ENCODE measurements at regions not wholly inside any gene's neighbourhood (a gene's known extent, or its start where the extent isn't known, plus 50 kb on each side); places are given as distances from the start of the nearest gene placed in this dataset.
A peak's percentile ranks its signal among the peaks of the same experiment; 100 is the strongest.

GRCh38 chr2:8412586-8412985 lies 269.3 kb upstream of the ID2 start:
- no peak for TF ChIP-seq CTCF (IDR thresholded peaks at IDR 0.05; ENCODE audit: insufficient read depth, low read length, poor library complexity, severe bottlenecking)
- no peak overlapping the region for H3K4me3 ChIP-seq (replicated peaks; ENCODE audit: low read depth, low read length)
- H3K36me3 ChIP-seq (ENCODE audit: control insufficient read depth, insufficient read depth, low read length): no peaks in the 10 kb centered on the region
- no peaks in the 10 kb centered on the region; the same call in 1 of the 2 replicates for H3K27me3 ChIP-seq (replicated peaks; ENCODE audit: control insufficient read depth, insufficient read depth, low read length)
- DNase-seq (ENCODE audit: extremely low read depth, insufficient read length): no peak

GRCh38 chr2:8413589-8414135 lies 268.2 kb upstream of the ID2 start:
- no peak for TF ChIP-seq CTCF (IDR thresholded peaks at IDR 0.05; ENCODE audit: insufficient read depth, low read length, poor library complexity, severe bottlenecking)
- no peaks in the 10 kb centered on the region; the same call in 1 of the 2 replicates for H3K27me3 ChIP-seq (replicated peaks; ENCODE audit: control insufficient read depth, insufficient read depth, low read length)
- DNase-seq (ENCODE audit: extremely low read depth, insufficient read length): no peak
- no peaks in the 10 kb centered on the region for H3K36me3 ChIP-seq (ENCODE audit: control insufficient read depth, insufficient read depth, low read length)
- no peak overlapping the region for H3K4me3 ChIP-seq (replicated peaks; ENCODE audit: low read depth, low read length)

GRCh38 chr2:8414946-8415879 lies 266.6 kb upstream of the ID2 start:
- TF ChIP-seq CTCF (IDR thresholded peaks at IDR 0.05; ENCODE audit: insufficient read depth, low read length, poor library complexity, severe bottlenecking): no peak
- Histone ChIP-seq H3K36me3 (ENCODE audit: control insufficient read depth, insufficient read depth, low read length) (no peaks in the 10 kb centered on the region), H3K27me3 (replicated peaks; ENCODE audit: control insufficient read depth, insufficient read depth, low read length) (no peaks in the 10 kb centered on the region; the same call in 1 of the 2 replicates), H3K4me3 (replicated peaks; ENCODE audit: low read depth, low read length) (no peak overlapping the region)
- DNase-seq (ENCODE audit: extremely low read depth, insufficient read length): peak; percentile 26

GRCh38 chr2:8416001-8416571 lies 265.8 kb upstream of the ID2 start:
- no peak for DNase-seq (ENCODE audit: extremely low read depth, insufficient read length)
- TF ChIP-seq CTCF (IDR thresholded peaks at IDR 0.05; ENCODE audit: insufficient read depth, low read length, poor library complexity, severe bottlenecking): no peak
- no peaks in the 10 kb centered on the region; the same call in 1 of the 2 replicates for H3K27me3 ChIP-seq (replicated peaks; ENCODE audit: control insufficient read depth, insufficient read depth, low read length)
- H3K36me3 ChIP-seq (ENCODE audit: control insufficient read depth, insufficient read depth, low read length): no peaks in the 10 kb centered on the region
- H3K4me3 ChIP-seq (replicated peaks; ENCODE audit: low read depth, low read length): no peak overlapping the region

- no peaks in the 10 kb centered on the region; the same call in 1 of the 2 replicates for H3K27me3 ChIP-seq (replicated peaks; ENCODE audit: control insufficient read depth, insufficient read depth, low read length)
- no peak for TF ChIP-seq CTCF (IDR thresholded peaks at IDR 0.05; ENCODE audit: insufficient read depth, low read length, poor library complexity, severe bottlenecking)
- no peak for DNase-seq (ENCODE audit: extremely low read depth, insufficient read length)
- no peak overlapping the region for H3K4me3 ChIP-seq (replicated peaks; ENCODE audit: low read depth, low read length)
- H3K36me3 ChIP-seq (ENCODE audit: control insufficient read depth, insufficient read depth, low read length): no peaks in the 10 kb centered on the region
These were observed 264.7 kb upstream of the ID2 start for GRCh38 chr2:8416849-8417832.
